Hematopoietic multipotent progenitor cell treated with erythropoietin and hydrocortisone succinate and interleukin-3 and kit ligand, for 17 days (in vitro differentiated cells): ENCODE measurements at regions not wholly inside any gene's neighbourhood (a gene's known extent, or its start where the extent isn't known, plus 50 kb on each side); places are given as distances from the start of the nearest gene placed in this dataset.
"Not testable (repeated sequence)": the region's sequence is repeated elsewhere in the genome, so short reads cannot be mapped to it uniquely, and the experiment has no call there.

Experiments used
- DNase-seq: peaks from one replicate; pipeline ENCODE4 v3.0.0-alpha.2; 2015; ENCODE audit warnings: low spot score

DNA sequence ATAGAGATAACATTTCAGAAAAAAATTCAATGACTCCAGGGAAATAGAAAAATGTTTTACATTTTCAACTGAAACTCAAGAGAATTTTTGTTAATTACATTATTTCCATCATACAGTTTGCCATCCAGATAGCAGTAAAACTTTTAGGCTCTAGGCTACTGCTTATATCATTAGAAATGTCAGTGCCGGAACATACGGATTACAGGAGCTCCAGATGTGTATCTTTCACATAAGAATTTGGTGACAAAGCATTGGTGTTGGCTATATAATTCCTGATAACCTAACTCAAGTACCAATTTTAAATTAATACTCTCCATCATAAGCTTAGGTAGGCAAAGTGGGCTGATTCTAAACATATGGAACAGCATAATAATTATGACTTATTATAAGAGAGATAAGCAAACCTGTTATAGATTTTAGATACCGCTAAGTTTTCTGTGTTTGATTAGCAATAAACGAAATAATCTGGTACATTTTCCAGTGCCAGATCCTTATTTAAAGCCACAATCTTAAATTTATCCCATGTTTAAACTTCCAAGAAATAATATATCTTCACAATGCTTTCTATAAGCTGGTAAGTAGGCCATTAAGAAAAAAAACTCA lies 637.9 kb downstream of the NXPH1 start:
- no peak for DNase-seq

DNA sequence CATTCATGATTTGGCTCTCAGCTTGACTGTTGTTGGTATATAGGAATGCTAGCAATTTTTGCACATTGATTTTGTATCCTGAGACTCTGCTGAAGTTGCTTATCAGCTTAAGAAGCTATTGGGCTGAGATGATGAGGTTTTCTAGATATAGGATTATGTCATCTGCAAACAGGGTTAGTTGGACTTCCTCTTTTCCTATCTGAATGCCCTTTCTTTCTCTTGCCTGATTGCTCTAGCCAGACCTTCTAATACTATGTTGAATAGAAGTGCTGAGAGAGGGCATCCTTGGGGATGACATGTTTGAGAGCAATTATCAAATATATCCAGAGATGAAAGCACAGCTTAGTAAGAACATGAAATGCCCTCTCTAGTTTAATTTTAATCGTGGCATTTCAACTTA lies 642.4 kb downstream of the NXPH1 start:
- not testable (repeated sequence) for DNase-seq

DNA sequence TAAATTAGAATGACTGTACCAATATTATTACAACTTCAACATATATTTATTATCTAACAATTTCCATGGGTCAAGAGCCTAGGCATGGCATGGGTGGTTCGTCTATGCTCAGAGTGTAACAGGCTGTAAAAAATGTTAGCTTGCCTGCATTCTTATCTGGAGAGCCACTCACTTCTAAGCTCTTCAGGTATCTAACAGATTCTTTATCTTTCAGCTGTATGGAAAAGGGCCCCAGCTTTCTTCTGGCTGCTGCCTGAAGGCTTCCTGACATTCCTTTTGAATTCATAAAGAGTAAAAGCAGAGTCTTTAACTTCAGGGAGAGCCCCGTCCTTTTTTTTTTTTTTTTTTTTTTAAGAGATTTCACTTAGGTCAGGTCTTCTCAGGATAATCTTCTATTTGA lies 648.8 kb downstream of the NXPH1 start:
- no peak for DNase-seq

- no peak for DNase-seq
Observed at GRCh38 chr7:9083837-9084236, 650.4 kb downstream of the NXPH1 start.

GRCh38 chr7:9091282-9091681 lies 657.9 kb downstream of the NXPH1 start:
- no peak for DNase-seq

GRCh38 chr7:9097565-9098060 lies 664.2 kb downstream of the NXPH1 start:
- DNase-seq = no peak

DNA sequence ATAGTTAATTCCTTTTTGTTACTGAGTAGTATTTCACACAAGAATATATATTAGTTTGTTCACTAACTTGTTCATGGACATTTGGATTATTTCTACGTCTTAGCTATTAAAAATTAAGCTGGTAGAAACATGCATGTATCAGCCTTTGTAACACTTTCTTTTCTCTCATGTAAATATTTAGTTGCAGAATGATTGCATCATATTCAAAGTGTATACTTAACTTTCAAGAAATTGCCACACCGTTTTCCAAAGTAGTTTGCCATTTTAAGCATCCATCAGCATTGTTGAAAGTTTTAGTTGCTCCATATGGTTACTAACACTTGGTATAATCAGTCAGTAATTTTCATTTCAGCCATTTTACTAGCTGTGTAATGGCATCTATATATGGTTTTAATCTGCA lies 666.9 kb downstream of the NXPH1 start:
- DNase-seq = no peak

- DNase-seq = no peak
Observed at GRCh38 chr7:9102846-9103245, 669.4 kb downstream of the NXPH1 start.

- DNase-seq = no peak
Observed at GRCh38 chr7:9106747-9107146, 673.3 kb downstream of the NXPH1 start.

DNA sequence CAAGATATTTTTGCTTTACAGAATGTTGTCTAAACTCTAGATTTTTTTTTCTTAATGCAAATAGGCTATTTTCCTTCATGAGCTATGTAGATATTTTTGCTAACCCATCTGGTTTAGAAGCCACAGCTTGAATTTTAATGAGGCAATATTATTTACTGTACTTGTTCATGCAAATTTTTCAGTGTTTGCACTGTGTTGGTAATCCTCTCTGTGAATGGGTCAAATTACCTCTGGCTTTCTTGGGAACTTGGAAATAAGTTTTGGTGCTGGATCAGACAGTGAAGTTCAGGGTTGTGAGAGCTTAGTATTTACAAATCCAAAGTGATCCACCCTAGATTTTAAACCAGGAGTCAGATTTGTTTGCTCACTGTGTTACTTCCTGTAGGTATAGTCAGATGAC lies 686.9 kb downstream of the NXPH1 start:
- no peak for DNase-seq

- DNase-seq = no peak
Observed at GRCh38 chr7:9124320-9124719, 690.9 kb downstream of the NXPH1 start.

GRCh38 chr7:9125246-9125645 lies 691.8 kb downstream of the NXPH1 start:
- DNase-seq = no peak

- no peak for DNase-seq
Observed at GRCh38 chr7:9127901-9128300, 694.5 kb downstream of the NXPH1 start.

- no peak for DNase-seq
Observed at GRCh38 chr7:9148687-9149086, 715.3 kb downstream of the NXPH1 start.

DNA sequence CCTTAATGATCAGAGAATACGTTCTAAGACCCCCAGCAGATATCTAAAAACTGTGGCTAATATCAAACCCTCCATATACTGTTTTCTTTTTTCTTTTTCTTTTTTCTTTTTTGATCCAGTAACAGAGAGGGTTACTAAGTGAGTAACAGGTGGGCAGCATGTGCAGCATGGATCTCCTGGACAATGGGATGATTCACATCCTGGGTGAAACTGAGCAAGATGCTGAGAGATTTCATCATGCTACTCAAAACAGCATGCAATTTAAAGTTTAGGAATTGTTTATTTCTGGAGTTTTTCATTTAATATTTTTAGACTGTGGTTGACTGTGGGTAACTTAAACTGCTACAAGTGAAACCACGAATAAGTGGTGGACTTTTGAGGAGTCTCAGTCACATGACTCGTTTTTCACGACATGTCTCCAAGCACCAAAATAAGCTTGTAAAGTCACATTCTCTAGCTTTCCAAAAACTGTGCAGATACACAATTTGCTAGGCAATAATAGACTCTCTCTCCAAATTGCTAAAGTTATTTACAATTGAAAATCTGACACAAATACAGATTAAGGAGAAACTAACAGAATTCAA lies 716.2 kb downstream of the NXPH1 start:
- DNase-seq = no peak

- DNase-seq = not testable (repeated sequence)
Observed at GRCh38 chr7:9163691-9164090, 730.3 kb downstream of the NXPH1 start.

- DNase-seq = no peak
Observed at GRCh38 chr7:9175871-9176270, 742.5 kb downstream of the NXPH1 start.

DNA sequence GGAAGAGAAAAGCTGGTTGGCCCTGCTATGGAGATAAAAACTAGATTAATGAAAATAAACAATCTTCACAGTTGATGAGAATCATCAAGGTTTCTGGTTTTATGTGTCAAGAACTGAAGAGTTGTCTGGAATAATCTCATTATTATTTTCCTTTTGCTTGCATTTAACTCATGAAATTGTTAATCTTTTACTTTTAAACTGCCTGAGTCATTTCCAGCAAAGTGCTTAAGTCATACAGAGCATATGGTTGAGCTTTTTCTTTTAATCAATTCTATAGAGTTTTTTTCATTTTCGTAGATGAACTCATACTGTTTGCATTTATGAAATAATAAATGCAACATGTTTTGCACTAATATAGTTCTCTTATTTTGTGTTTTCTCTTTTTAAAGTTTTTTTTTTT lies 747.9 kb downstream of the NXPH1 start:
- no peak for DNase-seq

DNA sequence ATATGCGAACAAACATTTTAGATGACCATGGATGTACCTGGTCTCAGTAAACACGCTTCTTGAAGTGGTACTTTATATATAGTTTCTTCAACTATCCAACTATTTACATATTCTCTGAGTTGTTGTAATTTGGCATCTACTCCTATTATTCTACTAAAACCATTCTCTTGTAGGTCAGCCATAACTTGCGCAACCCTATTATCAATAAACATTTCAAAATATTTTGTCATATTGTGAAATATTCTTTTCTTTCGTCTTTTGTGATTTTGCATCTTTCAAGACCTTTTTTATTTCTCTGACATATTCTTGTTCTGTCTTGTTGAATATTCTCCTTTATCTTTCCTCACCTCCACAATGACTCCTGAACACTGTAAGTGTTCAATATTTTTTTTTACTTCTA lies 753.3 kb downstream of the NXPH1 start:
- DNase-seq = no peak

DNA sequence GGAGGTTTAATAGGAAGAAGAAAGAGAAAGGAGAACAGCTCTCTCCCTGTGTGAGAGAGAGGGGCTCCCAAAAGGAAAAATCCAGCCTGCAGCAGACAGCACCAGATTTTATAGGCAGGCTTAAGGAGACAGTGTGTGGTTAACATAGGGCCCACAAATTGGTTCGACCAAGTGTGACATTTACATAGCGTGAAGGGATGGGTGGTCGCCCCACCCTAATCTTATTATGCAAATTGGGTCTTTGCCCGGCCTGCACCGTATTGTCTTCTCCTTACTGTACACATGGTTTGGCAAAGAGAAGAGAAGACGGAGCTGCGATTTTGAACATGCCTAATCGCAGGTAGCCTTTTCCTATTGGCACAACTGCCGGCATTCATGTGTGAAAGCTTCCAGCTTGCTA lies 756.3 kb downstream of the NXPH1 start:
- no peak for DNase-seq

DNA sequence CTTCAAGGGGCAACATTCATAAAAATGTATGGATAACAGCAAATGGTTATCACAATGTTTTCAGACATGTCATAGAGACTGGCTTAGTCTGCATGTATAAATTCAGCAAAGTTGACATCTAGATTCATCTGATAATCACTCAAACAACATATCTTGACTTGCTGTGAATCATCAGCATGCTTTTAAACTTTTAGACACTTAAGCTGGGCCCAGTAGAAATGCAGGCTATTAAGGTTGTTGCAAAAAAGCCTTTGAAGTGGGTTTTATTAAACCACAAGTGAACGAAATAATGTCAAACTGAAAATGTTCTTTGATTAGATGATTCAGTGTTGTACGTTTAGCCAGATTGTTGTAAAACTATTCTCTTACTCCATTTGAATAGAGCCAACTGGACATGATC lies 759.6 kb downstream of the NXPH1 start:
- DNase-seq = no peak

DNA sequence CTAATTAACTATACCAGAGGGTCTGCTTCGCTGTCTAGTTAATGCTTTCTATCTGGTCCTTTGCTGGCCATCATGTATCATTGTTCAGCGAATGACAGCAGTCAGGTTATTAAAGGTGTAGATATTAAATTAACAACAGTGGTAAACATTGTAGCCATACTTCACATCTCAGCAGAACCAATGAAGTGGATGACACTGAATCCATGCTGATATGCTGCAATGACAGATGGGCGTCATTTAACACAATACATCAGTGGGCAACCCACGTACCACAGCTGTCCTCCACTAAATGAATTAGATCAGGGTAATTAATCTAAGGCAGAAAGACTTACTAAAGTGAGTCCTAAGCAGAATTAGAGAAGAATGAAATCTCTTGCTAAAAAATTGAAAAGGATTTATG lies 767.2 kb downstream of the NXPH1 start:
- no peak for DNase-seq

DNA sequence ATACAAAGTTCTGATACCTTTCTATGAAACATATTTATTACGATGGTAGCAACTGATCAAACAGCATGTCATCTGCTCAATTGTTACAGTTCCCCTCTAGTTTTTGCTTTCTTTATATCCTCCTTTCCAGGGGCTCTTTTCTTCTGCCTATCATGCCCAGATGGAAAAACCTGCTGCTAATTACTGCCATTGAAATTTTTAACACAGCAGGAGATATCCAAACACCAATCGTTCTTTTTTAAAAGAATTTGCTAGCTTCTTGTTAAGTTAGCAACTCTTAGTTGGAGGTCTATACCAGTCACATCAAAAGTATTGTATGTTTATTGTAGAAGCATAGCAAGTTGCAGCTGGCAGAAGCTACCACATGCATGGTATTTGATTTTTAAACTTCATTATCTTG lies 768.5 kb downstream of the NXPH1 start:
- no peak for DNase-seq

GRCh38 chr7:9204571-9204970 lies 771.2 kb downstream of the NXPH1 start:
- DNase-seq = no peak
